ENCODE measurements at regions not wholly inside any gene's neighbourhood (a gene's known extent, or its start where the extent isn't known, plus 50 kb on each side); places are given as distances from the start of the nearest gene placed in this dataset.

GRCh38 chr9:93820667-93821306 is 134.4 kb downstream of the BARX1 start:
- CTCF ChIA-PET (ENCODE audit: low intra/inter-chr PET ratio, low total read pairs) = interaction anchor here (0.8 kb wide), 1 partner anchor 142 kb away, joined by 6 read pairs; no protein-coding TSS in a partner anchor
- intact Hi-C loops (cut with micrococcal nuclease; ENCODE audit: unreplicated experiment) = loop anchor here (2.0 kb wide), 1 partner anchor 142 kb away; no protein-coding TSS in a partner anchor

GRCh38 chr9:93819905-93820304 is 135.2 kb downstream of the BARX1 start:
- Histone ChIP-seq H4K20me1 (ENCODE audit: insufficient read depth, low read length) (no peaks in the 10 kb centered on the region), H3K79me2 (ENCODE audit: insufficient read depth, low read length) (no peaks in the 10 kb centered on the region), H3K27me3 (ENCODE audit: control insufficient read depth in 1 of 2, insufficient read depth in 2 of 2, low read length in 2 of 2) (peaks cover 2 to 5% of the 10 kb centered on the region in 2 experiments; a peak in 3 of 5 replicates), H3K9me3 (ENCODE audit: low read length) (no peaks in the 10 kb centered on the region), H3K36me3 (replicated peaks in 1 of 2; ENCODE audit: control insufficient read depth in 1 of 2, insufficient read depth in 2 of 2, low read length in 2 of 2) (no peaks in the 10 kb centered on the region), H3K4me1 (ENCODE audit: insufficient read depth, low read length) (no peaks in the 10 kb centered on the region), H3K4me3 (replicated peaks in 1 of 3; ENCODE audit: insufficient read depth in 1 of 3, low read depth in 2 of 3, low read length in 3 of 3) (no peak overlapping the region), H3K9ac (ENCODE audit: insufficient read depth, low read depth, low read length) (no peak overlapping the region), H3K4me2 (ENCODE audit: low read depth, low read length) (no peak overlapping the region), H3K27ac (ENCODE audit: extremely low read length, insufficient read depth, low read length) (no peak overlapping the region), H2AFZ (ENCODE audit: low read length) (no peak overlapping the region)
- ChIA-PET CTCF (ENCODE audit: low intra/inter-chr PET ratio, low total read pairs) (no interaction called here), POLR2A (no interaction called here)
- 15% methylated on average over 4 of the region's 5 CpGs for WGBS (ENCODE audit: low lambda C conversion rate)
- TF ChIP-seq KDM4B (CRISPR knock-in tag; IDR thresholded peaks at IDR 0.05) (no peak), ZBTB2 (CRISPR knock-in tag; IDR thresholded peaks at IDR 0.05; ENCODE audit: low read depth) (no peak), MAFG (CRISPR knock-in tag; IDR thresholded peaks at IDR 0.05) (no peak), IRF1 (CRISPR knock-in tag; IDR thresholded peaks at IDR 0.05; ENCODE audit: low read depth) (no peak), RELA (CRISPR knock-in tag; IDR thresholded peaks at IDR 0.05) (no peak), TBL1XR1 (IDR thresholded peaks at IDR 0.05; ENCODE audit: borderline replicate concordance, low read length, partially characterized antibody) (no peak)
- TF ChIP-seq, protein P1, sequence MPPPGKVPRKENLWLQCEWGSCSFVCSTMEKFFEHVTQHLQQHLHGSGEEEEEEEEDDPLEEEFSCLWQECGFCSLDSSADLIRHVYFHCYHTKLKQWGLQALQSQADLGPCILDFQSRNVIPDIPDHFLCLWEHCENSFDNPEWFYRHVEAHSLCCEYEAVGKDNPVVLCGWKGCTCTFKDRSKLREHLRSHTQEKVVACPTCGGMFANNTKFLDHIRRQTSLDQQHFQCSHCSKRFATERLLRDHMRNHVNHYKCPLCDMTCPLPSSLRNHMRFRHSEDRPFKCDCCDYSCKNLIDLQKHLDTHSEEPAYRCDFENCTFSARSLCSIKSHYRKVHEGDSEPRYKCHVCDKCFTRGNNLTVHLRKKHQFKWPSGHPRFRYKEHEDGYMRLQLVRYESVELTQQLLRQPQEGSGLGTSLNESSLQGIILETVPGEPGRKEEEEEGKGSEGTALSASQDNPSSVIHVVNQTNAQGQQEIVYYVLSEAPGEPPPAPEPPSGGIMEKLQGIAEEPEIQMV (CRISPR knock-in tag; IDR thresholded peaks at IDR 0.05; ENCODE audit: low read depth) = no peak
- no peak for FAIRE-seq
- no peak for DNase-seq (ENCODE audit: low spot score)
- ATAC-seq = no peak
- no TSS peak for BruUV-seq (replicated peaks)
- in situ Hi-C loops (cut with HindIII; ENCODE audit: extremely low pct_ligation_motif_present, low pct_unique_long_range_greater_than_20kb) (loop anchor here (5.0 kb wide), 1 partner anchor 142 kb away; no protein-coding TSS in a partner anchor), intact Hi-C loops (cut with micrococcal nuclease; ENCODE audit: unreplicated experiment) (loop anchor here (2.0 kb wide), 1 partner anchor 143 kb away; no protein-coding TSS in a partner anchor)

More at GRCh38 chr9:93820667-93821306, 134.4 kb downstream of the BARX1 start:
- ATAC-seq (peak; percentile 94), FAIRE-seq (no peak), DNase-seq (ENCODE audit: low spot score) (peak; percentile 37)
- no peaks in the 10 kb centered on the region for H3K9me3 ChIP-seq (ENCODE audit: low read length)
- no peak overlapping the region for H3K27ac ChIP-seq (ENCODE audit: extremely low read length, insufficient read depth, low read length)
- in situ Hi-C loops (cut with HindIII; ENCODE audit: extremely low pct_ligation_motif_present, low pct_unique_long_range_greater_than_20kb) = loop anchor here (5.0 kb wide), 1 partner anchor 142 kb away; no protein-coding TSS in a partner anchor
- TF ChIP-seq, protein P2, sequence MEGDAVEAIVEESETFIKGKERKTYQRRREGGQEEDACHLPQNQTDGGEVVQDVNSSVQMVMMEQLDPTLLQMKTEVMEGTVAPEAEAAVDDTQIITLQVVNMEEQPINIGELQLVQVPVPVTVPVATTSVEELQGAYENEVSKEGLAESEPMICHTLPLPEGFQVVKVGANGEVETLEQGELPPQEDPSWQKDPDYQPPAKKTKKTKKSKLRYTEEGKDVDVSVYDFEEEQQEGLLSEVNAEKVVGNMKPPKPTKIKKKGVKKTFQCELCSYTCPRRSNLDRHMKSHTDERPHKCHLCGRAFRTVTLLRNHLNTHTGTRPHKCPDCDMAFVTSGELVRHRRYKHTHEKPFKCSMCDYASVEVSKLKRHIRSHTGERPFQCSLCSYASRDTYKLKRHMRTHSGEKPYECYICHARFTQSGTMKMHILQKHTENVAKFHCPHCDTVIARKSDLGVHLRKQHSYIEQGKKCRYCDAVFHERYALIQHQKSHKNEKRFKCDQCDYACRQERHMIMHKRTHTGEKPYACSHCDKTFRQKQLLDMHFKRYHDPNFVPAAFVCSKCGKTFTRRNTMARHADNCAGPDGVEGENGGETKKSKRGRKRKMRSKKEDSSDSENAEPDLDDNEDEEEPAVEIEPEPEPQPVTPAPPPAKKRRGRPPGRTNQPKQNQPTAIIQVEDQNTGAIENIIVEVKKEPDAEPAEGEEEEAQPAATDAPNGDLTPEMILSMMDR (CRISPR knock-in tag; IDR thresholded peaks at IDR 0.05) = peak; percentile 59
- TF ChIP-seq STAG1 (CRISPR knock-in tag; IDR thresholded peaks at IDR 0.05) (peak; percentile 68), ZNF10 (CRISPR knock-in tag; IDR thresholded peaks at IDR 0.05; ENCODE audit: borderline replicate concordance, low read depth) (no peak), SMC3 (IDR thresholded peaks at IDR 0.05; ENCODE audit: low read length) (0 out of 2 replicates have a peak, but pooled peaks have one; percentile 6)
- no TSS peak for BruUV-seq (replicated peaks)
- 0% methylated on average over 4 of the region's 6 CpGs for WGBS (ENCODE audit: low lambda C conversion rate)
- no peak overlapping the region for H3K9ac ChIP-seq (ENCODE audit: insufficient read depth, low read depth, low read length)
- POLR2A ChIA-PET = no interaction called here
- peaks cover under 1 to 2% of the 10 kb centered on the region in 2 experiments; a peak in 2 of 5 replicates for H3K27me3 ChIP-seq (ENCODE audit: control insufficient read depth in 1 of 2, insufficient read depth in 2 of 2, low read length in 2 of 2)
- no peaks in the 10 kb centered on the region for H3K36me3 ChIP-seq (replicated peaks in 1 of 2; ENCODE audit: control insufficient read depth in 1 of 2, insufficient read depth in 2 of 2, low read length in 2 of 2)
- no peaks in the 10 kb centered on the region for H3K79me2 ChIP-seq (ENCODE audit: insufficient read depth, low read length)
- H3K4me1 ChIP-seq (ENCODE audit: insufficient read depth, low read length) = no peaks in the 10 kb centered on the region
- no peak overlapping the region for H3K4me2 ChIP-seq (ENCODE audit: low read depth, low read length)
- H3K4me3 ChIP-seq (replicated peaks in 1 of 3; ENCODE audit: insufficient read depth in 1 of 3, low read depth in 2 of 3, low read length in 3 of 3) = no peak overlapping the region
- no peaks in the 10 kb centered on the region for H4K20me1 ChIP-seq (ENCODE audit: insufficient read depth, low read length)
- H2AFZ ChIP-seq (ENCODE audit: low read length) = no peak overlapping the region

Data from HepG2 (cell line).